Parathyroid adenoma (tissue), 2 donors: ENCODE measurements at regions not wholly inside any gene's neighbourhood (a gene's known extent, or its start where the extent isn't known, plus 50 kb on each side); places are given as distances from the start of the nearest gene placed in this dataset.

Experiments used
- H2AFZ ChIP-seq: fragments of 300-600 bp; sonication (generic); one replicate; pipeline ENCODE4 v1.7.0; 2017; ENCODE audit warnings: antibody characterized with exemption, mild to moderate bottlenecking
- H3K27ac ChIP-seq: fragments of 300-600 bp; sonication (generic); one replicate; pipeline ENCODE4 v1.7.0; 2017
- H3K27me3 ChIP-seq: fragments of 300-600 bp; sonication (generic); one replicate; pipeline ENCODE4 v1.7.0; 2017; ENCODE audit warnings: low read length; ENCODE audit not compliant: control insufficient read depth, insufficient read depth
- H3K36me3 ChIP-seq: fragments of 300-600 bp; sonication (generic); one replicate; pipeline ENCODE4 v1.7.0; 2017; ENCODE audit warnings: low read length; ENCODE audit not compliant: control insufficient read depth, insufficient read depth
- H3K4me1 ChIP-seq: fragments of 300-600 bp; sonication (generic); one replicate; pipeline ENCODE4 v1.7.0; 2017; ENCODE audit warnings: control low read depth
- H3K4me2 ChIP-seq: fragments of 300-600 bp; sonication (generic); one replicate; pipeline ENCODE4 v1.7.0; 2017; ENCODE audit warnings: low read length
- H3K4me3 ChIP-seq: fragments of 300-600 bp; sonication (generic); one replicate; pipeline ENCODE4 v1.7.0; 2017; ENCODE audit warnings: low read depth, low read length
- H3K79me2 ChIP-seq: fragments of 300-600 bp; sonication (generic); one replicate; pipeline ENCODE4 v1.7.0; 2017; ENCODE audit warnings: control low read depth
- H3K9ac ChIP-seq: fragments of 300-600 bp; sonication (generic); one replicate; pipeline ENCODE4 v1.7.0; 2017; ENCODE audit warnings: mild to moderate bottlenecking
- H3K9me3 ChIP-seq: fragments of 300-600 bp; sonication (generic); one replicate; pipeline ENCODE4 v1.7.0; 2017; ENCODE audit warnings: low read length; ENCODE audit not compliant: control insufficient read depth
- TF ChIP-seq, protein P1 (sequence below): fragments of 300-600 bp; sonication (generic); IDR thresholded peaks from one replicate; pipeline ENCODE4 v1.7.0; 2017; ENCODE audit warnings: antibody characterized with exemption, mild to moderate bottlenecking
- donor health status: primary hyperparathyroidism.

DNA sequence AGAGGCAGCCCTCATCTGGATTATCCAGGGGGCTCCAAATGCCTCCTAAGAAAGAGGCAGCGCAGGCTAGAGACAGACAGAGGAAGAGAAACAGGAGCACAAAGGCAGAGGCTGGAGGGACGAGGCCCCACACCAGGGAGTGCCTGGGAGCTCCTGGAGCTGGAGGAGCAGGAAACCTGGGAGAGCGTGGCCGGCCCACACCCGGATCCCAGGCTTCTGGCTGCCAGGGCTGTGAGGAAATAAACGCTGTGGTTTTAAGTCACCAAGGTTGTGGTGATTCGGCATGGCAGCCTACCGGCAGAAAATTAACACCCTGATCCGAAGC lies 165.5 kb downstream of the OLFM1 start:
- H3K4me2 ChIP-seq = no peak overlapping the region
- no peak overlapping the region for H3K9ac ChIP-seq
- no peak overlapping the region for H3K27ac ChIP-seq
- TF ChIP-seq, protein P1, sequence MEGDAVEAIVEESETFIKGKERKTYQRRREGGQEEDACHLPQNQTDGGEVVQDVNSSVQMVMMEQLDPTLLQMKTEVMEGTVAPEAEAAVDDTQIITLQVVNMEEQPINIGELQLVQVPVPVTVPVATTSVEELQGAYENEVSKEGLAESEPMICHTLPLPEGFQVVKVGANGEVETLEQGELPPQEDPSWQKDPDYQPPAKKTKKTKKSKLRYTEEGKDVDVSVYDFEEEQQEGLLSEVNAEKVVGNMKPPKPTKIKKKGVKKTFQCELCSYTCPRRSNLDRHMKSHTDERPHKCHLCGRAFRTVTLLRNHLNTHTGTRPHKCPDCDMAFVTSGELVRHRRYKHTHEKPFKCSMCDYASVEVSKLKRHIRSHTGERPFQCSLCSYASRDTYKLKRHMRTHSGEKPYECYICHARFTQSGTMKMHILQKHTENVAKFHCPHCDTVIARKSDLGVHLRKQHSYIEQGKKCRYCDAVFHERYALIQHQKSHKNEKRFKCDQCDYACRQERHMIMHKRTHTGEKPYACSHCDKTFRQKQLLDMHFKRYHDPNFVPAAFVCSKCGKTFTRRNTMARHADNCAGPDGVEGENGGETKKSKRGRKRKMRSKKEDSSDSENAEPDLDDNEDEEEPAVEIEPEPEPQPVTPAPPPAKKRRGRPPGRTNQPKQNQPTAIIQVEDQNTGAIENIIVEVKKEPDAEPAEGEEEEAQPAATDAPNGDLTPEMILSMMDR = no peak
- H2AFZ ChIP-seq = no peak overlapping the region
- no peaks in the 10 kb centered on the region for H3K79me2 ChIP-seq
- H3K4me1 ChIP-seq = no peaks in the 10 kb centered on the region
- no peaks in the 10 kb centered on the region for H3K36me3 ChIP-seq
- no peak overlapping the region for H3K4me3 ChIP-seq
- no peaks in the 10 kb centered on the region for H3K27me3 ChIP-seq
- no peaks in the 10 kb centered on the region for H3K9me3 ChIP-seq

DNA sequence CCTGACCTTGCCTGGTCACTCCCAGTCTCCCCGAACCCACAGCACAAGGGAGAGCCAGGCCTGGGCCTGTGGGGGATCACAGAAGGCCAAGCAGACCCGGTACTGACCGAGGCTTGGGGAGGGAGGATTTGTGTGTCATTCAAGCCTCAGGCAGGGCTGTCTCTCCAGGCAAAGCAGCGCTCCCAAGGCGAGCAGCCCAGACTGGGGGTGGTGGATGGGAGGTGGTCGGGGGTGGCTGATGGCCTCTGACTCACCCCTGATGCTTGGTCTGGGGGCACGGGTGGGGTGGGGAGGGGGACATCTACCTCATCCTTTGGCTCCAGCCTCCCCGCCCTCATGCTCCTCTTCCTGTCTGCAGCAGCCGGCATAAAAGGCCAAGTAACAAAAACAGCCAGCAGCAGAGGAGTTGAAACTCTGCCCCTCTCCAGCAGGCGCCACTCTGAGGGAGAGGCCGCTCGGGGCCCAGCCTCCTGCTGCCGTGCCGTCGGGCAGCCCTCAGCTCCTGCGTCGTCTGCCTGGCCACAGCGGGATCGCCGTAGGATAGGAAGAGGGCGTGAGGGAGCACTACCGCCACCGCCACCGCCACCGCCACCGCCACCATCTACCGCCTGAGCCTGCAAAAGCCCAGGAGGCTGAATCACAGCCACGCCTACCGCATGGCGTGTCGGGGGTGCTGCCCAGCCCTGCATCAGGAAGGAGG lies 166.0 kb downstream of the OLFM1 start:
- H3K36me3 ChIP-seq = no peaks in the 10 kb centered on the region
- no peaks in the 10 kb centered on the region for H3K9me3 ChIP-seq
- no peak overlapping the region for H3K4me3 ChIP-seq
- H3K27me3 ChIP-seq = no peaks in the 10 kb centered on the region
- H3K4me1 ChIP-seq = no peaks in the 10 kb centered on the region
- H3K27ac ChIP-seq = no peak overlapping the region
- no peaks in the 10 kb centered on the region for H3K79me2 ChIP-seq
- no peak overlapping the region for H2AFZ ChIP-seq
- TF ChIP-seq, protein P1 = no peak
- no peak overlapping the region for H3K4me2 ChIP-seq
- H3K9ac ChIP-seq = no peak overlapping the region

DNA sequence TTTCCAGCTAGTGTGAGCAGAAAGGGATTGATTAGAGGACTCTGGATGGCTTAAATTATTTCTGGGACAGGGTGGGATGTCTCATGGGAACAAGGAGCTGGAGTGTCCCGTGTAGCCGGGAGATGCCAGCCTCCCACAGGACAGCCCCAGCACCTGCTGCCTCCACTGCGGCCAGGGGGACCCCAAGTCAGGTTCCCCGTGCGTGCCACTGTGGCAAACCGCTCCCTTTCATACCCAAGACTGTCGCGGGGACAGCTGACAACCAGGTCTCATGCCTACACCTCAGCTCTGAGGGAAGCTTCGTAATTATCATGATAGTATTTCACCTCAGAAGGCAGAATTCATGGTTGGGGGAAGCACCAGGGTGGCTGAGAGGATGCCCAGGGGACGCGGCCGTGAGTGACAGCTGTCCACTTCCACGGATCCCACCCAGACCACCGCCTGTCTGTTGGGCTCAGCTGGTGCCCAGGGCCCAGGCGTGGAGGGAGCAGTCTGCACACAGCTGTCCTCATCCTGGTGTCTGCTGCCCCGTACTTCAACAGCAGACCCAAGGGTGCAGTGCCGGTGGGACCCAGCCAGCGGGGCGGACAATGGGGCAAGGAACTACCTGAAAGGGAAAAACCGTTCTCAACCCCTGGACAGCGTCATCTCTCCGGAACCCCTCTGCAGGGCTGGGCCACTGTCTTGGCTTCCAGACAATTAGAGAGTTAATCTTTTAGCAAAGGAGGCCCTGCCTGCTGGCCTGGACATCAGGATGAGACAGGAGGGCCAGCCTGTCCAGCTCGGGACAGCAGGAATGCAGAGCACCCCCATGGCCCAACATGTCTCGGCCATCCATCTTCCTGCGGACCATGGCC lies 166.9 kb downstream of the OLFM1 start:
- Histone ChIP-seq H3K9me3 (no peaks in the 10 kb centered on the region), H3K27me3 (no peaks in the 10 kb centered on the region), H3K4me3 (no peak overlapping the region), H2AFZ (no peak overlapping the region), H3K4me2 (no peak overlapping the region), H3K9ac (no peak overlapping the region), H3K4me1 (no peaks in the 10 kb centered on the region), H3K79me2 (no peaks in the 10 kb centered on the region), H3K36me3 (no peaks in the 10 kb centered on the region), H3K27ac (no peak overlapping the region)
- TF ChIP-seq, protein P1 = no peak

DNA sequence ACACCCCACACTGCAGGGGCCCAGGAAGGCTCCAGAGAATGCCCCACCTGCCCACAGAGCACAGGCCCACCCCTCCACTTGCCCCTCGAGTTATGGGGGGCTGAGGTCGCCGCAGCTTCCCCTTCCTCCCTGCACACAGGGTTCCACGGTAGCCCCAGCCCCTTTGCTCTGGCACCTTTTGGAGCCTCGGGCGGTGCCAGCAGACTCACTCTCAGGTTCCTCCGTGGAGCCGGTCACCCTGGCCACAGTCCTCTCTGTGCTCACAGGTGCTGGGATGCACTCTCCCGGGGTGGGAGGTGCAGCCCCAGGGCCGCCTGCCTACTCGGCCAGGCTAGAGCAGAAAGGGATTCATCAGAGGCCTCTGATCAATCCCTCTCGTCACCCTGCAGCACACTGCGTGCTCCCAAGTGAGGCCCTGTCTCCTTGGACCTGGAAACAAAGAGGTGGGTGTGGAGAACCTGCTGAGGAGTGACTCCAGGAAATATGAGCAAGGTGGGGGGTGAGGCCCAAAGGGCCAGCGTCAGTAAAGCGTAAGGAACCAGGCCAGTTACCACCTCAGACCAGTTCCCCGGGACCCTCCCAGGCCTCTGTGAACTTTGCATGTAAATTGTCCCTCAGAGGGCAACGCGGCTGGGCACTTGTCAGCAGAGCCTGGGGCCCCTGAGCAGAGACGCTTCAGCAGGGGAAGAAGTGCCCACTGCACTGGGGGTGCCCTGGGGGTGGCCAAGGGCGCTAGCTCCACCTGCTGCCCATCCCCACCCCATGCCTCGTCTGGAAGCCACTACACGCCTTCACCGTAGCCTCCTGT lies 167.8 kb downstream of the OLFM1 start:
- TF ChIP-seq, protein P1 = no peak
- no peak overlapping the region for H2AFZ ChIP-seq
- H3K36me3 ChIP-seq = no peaks in the 10 kb centered on the region
- H3K9ac ChIP-seq = no peak overlapping the region
- H3K4me2 ChIP-seq = no peak overlapping the region
- H3K4me3 ChIP-seq = no peak overlapping the region
- no peaks in the 10 kb centered on the region for H3K9me3 ChIP-seq
- no peak overlapping the region for H3K27ac ChIP-seq
- no peaks in the 10 kb centered on the region for H3K27me3 ChIP-seq
- H3K79me2 ChIP-seq = no peaks in the 10 kb centered on the region
- H3K4me1 ChIP-seq = no peaks in the 10 kb centered on the region
